ENCODE measurements at regions not wholly inside any gene's neighbourhood (a gene's known extent, or its start where the extent isn't known, plus 50 kb on each side); places are given as distances from the start of the nearest gene placed in this dataset.

DNA sequence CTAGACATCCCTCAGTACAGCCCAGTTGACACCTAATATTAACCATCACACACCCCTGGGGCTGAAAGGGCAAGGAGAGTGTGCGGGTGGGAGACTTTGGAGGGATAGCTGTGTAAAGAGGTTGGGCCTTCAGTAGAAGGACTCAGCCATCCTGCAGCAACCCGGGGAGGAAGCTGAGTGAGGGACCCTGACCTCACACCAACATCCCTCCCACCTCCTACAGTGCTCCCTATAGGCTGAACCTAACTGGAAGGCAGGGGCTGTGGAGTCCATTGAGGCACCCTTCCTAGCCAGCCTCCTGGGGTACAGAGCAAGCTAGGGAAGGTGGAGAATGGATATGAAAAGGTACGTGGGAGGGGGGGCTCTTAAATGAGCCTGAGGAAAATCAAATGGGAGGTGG lies 276.3 kb downstream of the PTTG2 start:
- Mint-ChIP-seq H3K36me3 (no peaks in the 10 kb centered on the region), H3K27ac (no peak overlapping the region), H3K4me3 (no peak overlapping the region), H3K4me1 (no peaks in the 10 kb centered on the region), H3K9me3 (no peaks in the 10 kb centered on the region), H3K27me3 (no peaks in the 10 kb centered on the region)
- ChIA-PET CTCF (ENCODE audit: partially characterized antibody) (interaction anchor here (1.0 kb wide), 2 partner anchors 57 to 495 kb away, joined by 3 read pairs; no protein-coding TSS in a partner anchor), POLR2A (ENCODE audit: partially characterized antibody) (no interaction called here)
- no peak for DNase-seq
- H3K27ac ChIP-seq (ENCODE audit: low read depth, low read length): no peak overlapping the region
- no peaks in the 10 kb centered on the region for H3K27me3 ChIP-seq (ENCODE audit: insufficient read depth, low read length)
- H3K4me1 ChIP-seq (ENCODE audit: insufficient read depth, low read length): no peaks in the 10 kb centered on the region
- no peaks in the 10 kb centered on the region for H3K9me3 ChIP-seq (ENCODE audit: control insufficient read depth in 1 of 2, low read length in 2 of 2)
- H3K4me3 ChIP-seq (ENCODE audit: low read length in 2 of 2): no peak overlapping the region
- intact Hi-C loops (cut with micrococcal nuclease): no loop called here
- H3K36me3 ChIP-seq (ENCODE audit: insufficient read depth, low read length): no peaks in the 10 kb centered on the region

- H3K36me3 ChIP-seq (ENCODE audit: insufficient read depth, low read length): no peaks in the 10 kb centered on the region
- H3K9me3 Mint-ChIP-seq: no peaks in the 10 kb centered on the region
- ChIA-PET POLR2A (ENCODE audit: partially characterized antibody) (no interaction called here), CTCF (ENCODE audit: partially characterized antibody) (interaction anchor here (1.0 kb wide), 1 partner anchor 57 kb away, joined by 3 read pairs; no protein-coding TSS in a partner anchor)
- H3K36me3 Mint-ChIP-seq: no peaks in the 10 kb centered on the region
- no peak overlapping the region for H3K4me3 ChIP-seq (ENCODE audit: low read length in 2 of 2)
- H3K27ac Mint-ChIP-seq: no peak overlapping the region
- peaks cover 0 to 4% (median 1%) of the 10 kb centered on the region in 4 donors for H3K4me1 Mint-ChIP-seq
- H3K27me3 Mint-ChIP-seq: no peaks in the 10 kb centered on the region
- H3K27ac ChIP-seq (ENCODE audit: low read depth, low read length): no peak overlapping the region
- no peaks in the 10 kb centered on the region for H3K27me3 ChIP-seq (ENCODE audit: insufficient read depth, low read length)
- no peaks in the 10 kb centered on the region for H3K4me1 ChIP-seq (ENCODE audit: insufficient read depth, low read length)
- H3K9me3 ChIP-seq (ENCODE audit: control insufficient read depth in 1 of 2, low read length in 2 of 2): no peaks in the 10 kb centered on the region
- intact Hi-C loops (cut with micrococcal nuclease): no loop called here
- no peak for DNase-seq
- H3K4me3 Mint-ChIP-seq: no peak overlapping the region
Measured at GRCh38 chr4:38237139-38237538, 276.9 kb downstream of the PTTG2 start.

DNA sequence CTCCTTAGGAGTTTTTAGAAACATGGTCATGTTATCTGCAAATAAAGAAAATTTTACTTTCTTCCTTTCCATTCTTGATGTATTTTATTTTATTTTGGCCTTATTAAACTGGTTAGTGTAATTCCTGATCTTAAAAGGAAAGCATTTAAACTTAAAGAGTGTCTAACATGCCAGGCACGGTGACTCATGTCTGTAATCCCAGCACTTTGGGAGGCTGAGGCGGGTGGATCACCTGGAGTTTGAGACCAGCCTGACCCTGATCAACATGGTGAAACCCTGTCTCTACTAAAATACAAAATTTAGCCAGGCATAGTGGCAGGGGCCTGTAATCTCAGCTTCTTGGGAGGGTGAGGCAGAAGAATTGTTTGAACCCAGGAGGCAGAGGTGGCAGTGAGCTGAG lies 281.3 kb downstream of the PTTG2 start:
- no peaks in the 10 kb centered on the region for H3K9me3 ChIP-seq (ENCODE audit: control insufficient read depth in 1 of 2, low read length in 2 of 2)
- CTCF ChIA-PET (ENCODE audit: partially characterized antibody): no interaction called here
- Mint-ChIP-seq H3K36me3 (no peaks in the 10 kb centered on the region), H3K27me3 (no peaks in the 10 kb centered on the region), H3K27ac (peak overlapping the region in 1 of 7 donors; percentile 75), H3K4me1 (peaks cover 13 to 18% (median 17%) of the 10 kb centered on the region in 4 donors), H3K4me3 (no peak overlapping the region), H3K9me3 (no peaks in the 10 kb centered on the region)
- DNase-seq: no peak
- H3K4me3 ChIP-seq (ENCODE audit: low read length in 2 of 2): no peak overlapping the region
- POLR2A ChIA-PET (ENCODE audit: partially characterized antibody): interaction anchor here (0.9 kb wide), 1 partner anchor 69 kb away, joined by 3 read pairs; no protein-coding TSS in a partner anchor
- peaks cover 14% of the 10 kb centered on the region for H3K4me1 ChIP-seq (ENCODE audit: insufficient read depth, low read length)
- intact Hi-C loops (cut with micrococcal nuclease): loop anchor here (5.0 kb wide), 1 partner anchor 71 kb away; no protein-coding TSS in a partner anchor
- no peak overlapping the region for H3K27ac ChIP-seq (ENCODE audit: low read depth, low read length)
- no peaks in the 10 kb centered on the region for H3K27me3 ChIP-seq (ENCODE audit: insufficient read depth, low read length)
- no peaks in the 10 kb centered on the region for H3K36me3 ChIP-seq (ENCODE audit: insufficient read depth, low read length)

GRCh38 chr4:38242101-38242500 lies 281.9 kb downstream of the PTTG2 start:
- ChIA-PET POLR2A (ENCODE audit: partially characterized antibody) (interaction anchor here (0.9 kb wide), 1 partner anchor 68 kb away, joined by 3 read pairs; no protein-coding TSS in a partner anchor), CTCF (ENCODE audit: partially characterized antibody) (interaction anchor here (1.6 kb wide), 1 partner anchor 68 kb away, joined by 4 read pairs; no protein-coding TSS in a partner anchor)
- Mint-ChIP-seq H3K27ac (peak overlapping the region in 4 of 7 donors; percentile 3 to 75 (median 38)), H3K27me3 (no peaks in the 10 kb centered on the region), H3K4me1 (peaks cover 13 to 18% (median 17%) of the 10 kb centered on the region in 4 donors), H3K36me3 (no peaks in the 10 kb centered on the region), H3K4me3 (no peak overlapping the region), H3K9me3 (no peaks in the 10 kb centered on the region)
- H3K4me3 ChIP-seq (ENCODE audit: low read length in 2 of 2): no peak overlapping the region
- peaks cover 14% of the 10 kb centered on the region for H3K4me1 ChIP-seq (ENCODE audit: insufficient read depth, low read length)
- DNase-seq: no peak
- H3K27me3 ChIP-seq (ENCODE audit: insufficient read depth, low read length): no peaks in the 10 kb centered on the region
- H3K36me3 ChIP-seq (ENCODE audit: insufficient read depth, low read length): no peaks in the 10 kb centered on the region
- intact Hi-C loops (cut with micrococcal nuclease): loop anchor here (5.0 kb wide), 1 partner anchor 70 kb away; no protein-coding TSS in a partner anchor
- no peak overlapping the region for H3K27ac ChIP-seq (ENCODE audit: low read depth, low read length)
- H3K9me3 ChIP-seq (ENCODE audit: control insufficient read depth in 1 of 2, low read length in 2 of 2): no peaks in the 10 kb centered on the region

DNA sequence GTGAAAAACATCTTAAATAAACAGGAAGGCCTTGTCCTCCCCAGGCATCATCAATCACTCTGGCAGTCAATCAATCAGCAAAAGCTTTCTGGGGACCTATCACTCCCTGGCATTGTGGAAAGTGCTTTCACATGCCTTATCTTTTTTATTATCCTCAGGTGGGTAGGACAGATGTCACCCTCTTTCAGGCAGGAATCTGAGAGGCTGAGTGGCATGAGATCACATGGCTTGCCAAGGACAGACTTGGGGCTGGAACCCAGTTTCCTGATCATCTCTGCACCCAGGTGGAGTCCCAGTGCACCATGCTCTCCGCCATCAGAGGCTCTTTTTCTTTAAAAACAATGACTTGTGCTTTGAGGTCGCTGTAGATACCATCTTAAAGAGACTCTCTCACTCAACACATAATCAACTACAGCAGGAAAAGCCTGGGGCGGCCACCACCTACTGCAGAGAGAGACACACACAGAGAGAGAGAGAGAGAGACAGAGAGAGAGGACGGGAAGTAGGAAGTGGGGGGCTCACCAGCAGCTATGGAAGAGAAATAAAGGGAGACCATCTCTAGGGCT lies 282.7 kb downstream of the PTTG2 start:
- H3K36me3 Mint-ChIP-seq: no peaks in the 10 kb centered on the region
- Histone ChIP-seq H3K4me3 (ENCODE audit: low read length in 2 of 2) (no peak overlapping the region), H3K4me1 (ENCODE audit: insufficient read depth, low read length) (peaks cover 14% of the 10 kb centered on the region), H3K36me3 (ENCODE audit: insufficient read depth, low read length) (no peaks in the 10 kb centered on the region), H3K27me3 (ENCODE audit: insufficient read depth, low read length) (no peaks in the 10 kb centered on the region), H3K9me3 (ENCODE audit: control insufficient read depth in 1 of 2, low read length in 2 of 2) (no peaks in the 10 kb centered on the region), H3K27ac (ENCODE audit: low read depth, low read length) (no peak overlapping the region)
- peaks cover 13 to 18% (median 17%) of the 10 kb centered on the region in 4 donors for H3K4me1 Mint-ChIP-seq
- intact Hi-C loops (cut with micrococcal nuclease): loop anchor here (5.0 kb wide), 1 partner anchor 69 kb away; no protein-coding TSS in a partner anchor
- no peaks in the 10 kb centered on the region for H3K27me3 Mint-ChIP-seq
- POLR2A ChIA-PET (ENCODE audit: partially characterized antibody): interaction anchor here (0.6 to 1.0 kb wide), 2 partner anchors 75 to 412 kb away, joined by 3 to 5 read pairs; no protein-coding TSS in a partner anchor
- CTCF ChIA-PET (ENCODE audit: partially characterized antibody): interaction anchor here (0.8 to 1.6 kb wide), 4 partner anchors 10 to 80 kb away, joined by 3 to 5 read pairs (median 4); no protein-coding TSS in a partner anchor
- H3K27ac Mint-ChIP-seq: peak overlapping the region; percentile 31 to 89 (median 74)
- peak in 4 of 5 donors; percentile 2 to 19 (median 16) for DNase-seq
- peak overlapping the region in 5 of 8 donors; percentile 10 to 79 (median 64) for H3K4me3 Mint-ChIP-seq
- H3K9me3 Mint-ChIP-seq: peaks cover 0 to 4% (median 0%) of the 10 kb centered on the region in 8 donors

GRCh38 chr4:38243388-38244053 lies 283.3 kb downstream of the PTTG2 start:
- Mint-ChIP-seq H3K9me3 (peaks cover 0 to 4% (median 0%) of the 10 kb centered on the region in 8 donors), H3K27ac (peak overlapping the region in 6 of 7 donors; percentile 31 to 89 (median 83)), H3K36me3 (no peaks in the 10 kb centered on the region), H3K4me3 (peak overlapping the region in 6 of 8 donors; percentile 3 to 79 (median 56)), H3K4me1 (peaks cover 13 to 18% (median 17%) of the 10 kb centered on the region in 4 donors), H3K27me3 (no peaks in the 10 kb centered on the region)
- Histone ChIP-seq H3K36me3 (ENCODE audit: insufficient read depth, low read length) (no peaks in the 10 kb centered on the region), H3K27me3 (ENCODE audit: insufficient read depth, low read length) (no peaks in the 10 kb centered on the region), H3K9me3 (ENCODE audit: control insufficient read depth in 1 of 2, low read length in 2 of 2) (no peaks in the 10 kb centered on the region), H3K4me1 (ENCODE audit: insufficient read depth, low read length) (peaks cover 14% of the 10 kb centered on the region), H3K4me3 (ENCODE audit: low read length in 2 of 2) (no peak overlapping the region), H3K27ac (ENCODE audit: low read depth, low read length) (no peak overlapping the region)
- peak in 1 of 5 donors; percentile 16 for DNase-seq
- ChIA-PET CTCF (ENCODE audit: partially characterized antibody) (interaction anchor here (0.8 to 1.6 kb wide), 4 partner anchors 9 to 79 kb away, joined by 3 to 5 read pairs (median 4); no protein-coding TSS in a partner anchor), POLR2A (ENCODE audit: partially characterized antibody) (interaction anchor here (0.6 to 1.0 kb wide), 2 partner anchors 75 to 411 kb away, joined by 3 to 5 read pairs; no protein-coding TSS in a partner anchor)
- intact Hi-C loops (cut with micrococcal nuclease): loop anchor here (5.0 kb wide), 1 partner anchor 69 kb away; no protein-coding TSS in a partner anchor

- peaks cover 2% of the 10 kb centered on the region in 2 donors for H3K27me3 Mint-ChIP-seq
- H3K4me3 ChIP-seq (ENCODE audit: low read length in 2 of 2): no peak overlapping the region
- peaks cover 5 to 36% (median 32%) of the 10 kb centered on the region in 8 donors for H3K9me3 Mint-ChIP-seq
- H3K36me3 Mint-ChIP-seq: peaks cover 6 to 13% of the 10 kb centered on the region in 2 donors
- intact Hi-C loops (cut with micrococcal nuclease): no loop called here
- no peak overlapping the region for H3K27ac Mint-ChIP-seq
- no peaks in the 10 kb centered on the region for H3K4me1 Mint-ChIP-seq
- no peaks in the 10 kb centered on the region for H3K36me3 ChIP-seq (ENCODE audit: insufficient read depth, low read length)
- no peaks in the 10 kb centered on the region for H3K4me1 ChIP-seq (ENCODE audit: insufficient read depth, low read length)
- no peaks in the 10 kb centered on the region for H3K9me3 ChIP-seq (ENCODE audit: control insufficient read depth in 1 of 2, low read length in 2 of 2)
- no peak for DNase-seq
- no peak overlapping the region for H3K27ac ChIP-seq (ENCODE audit: low read depth, low read length)
- H3K27me3 ChIP-seq (ENCODE audit: insufficient read depth, low read length): no peaks in the 10 kb centered on the region
- H3K4me3 Mint-ChIP-seq: no peak overlapping the region
- CTCF ChIA-PET (ENCODE audit: partially characterized antibody): no interaction called here
- POLR2A ChIA-PET (ENCODE audit: partially characterized antibody): no interaction called here
Measured at GRCh38 chr4:38254825-38255224, 294.6 kb downstream of the PTTG2 start.

All from CD4-positive, alpha-beta memory T cell (primary cell).